ENCODE measurements at regions not wholly inside any gene's neighbourhood (a gene's known extent, or its start where the extent isn't known, plus 50 kb on each side); places are given as distances from the start of the nearest gene placed in this dataset.

DNA sequence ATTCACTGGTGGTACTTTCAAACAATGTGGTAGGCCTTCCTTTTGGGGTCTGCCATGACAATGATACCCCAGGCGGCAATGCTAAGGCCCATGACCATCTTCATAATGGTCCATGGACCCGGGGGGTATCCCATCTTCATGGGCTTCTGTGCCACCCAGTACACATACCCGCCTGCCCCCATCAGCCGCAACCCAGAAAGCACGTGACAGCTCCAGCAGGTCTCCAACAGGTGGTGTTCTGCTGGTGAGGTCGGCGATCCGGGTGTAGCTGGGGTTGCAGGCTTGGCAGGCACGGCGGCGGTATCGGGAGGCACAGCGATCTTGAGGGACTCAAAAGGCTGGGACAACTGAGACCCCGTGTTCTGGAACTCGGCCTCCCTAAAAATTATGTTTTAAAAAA is 214.5 kb downstream of the SNRPN start:
- no peak overlapping the region for H3K4me3 ChIP-seq (ENCODE audit: low read depth, low read length)
- no peak for TF ChIP-seq MYC (IDR thresholded peaks at IDR 0.05; ENCODE audit: low read depth, low read length)
- DNase-seq (ENCODE audit: low read depth), result no peak

DNA sequence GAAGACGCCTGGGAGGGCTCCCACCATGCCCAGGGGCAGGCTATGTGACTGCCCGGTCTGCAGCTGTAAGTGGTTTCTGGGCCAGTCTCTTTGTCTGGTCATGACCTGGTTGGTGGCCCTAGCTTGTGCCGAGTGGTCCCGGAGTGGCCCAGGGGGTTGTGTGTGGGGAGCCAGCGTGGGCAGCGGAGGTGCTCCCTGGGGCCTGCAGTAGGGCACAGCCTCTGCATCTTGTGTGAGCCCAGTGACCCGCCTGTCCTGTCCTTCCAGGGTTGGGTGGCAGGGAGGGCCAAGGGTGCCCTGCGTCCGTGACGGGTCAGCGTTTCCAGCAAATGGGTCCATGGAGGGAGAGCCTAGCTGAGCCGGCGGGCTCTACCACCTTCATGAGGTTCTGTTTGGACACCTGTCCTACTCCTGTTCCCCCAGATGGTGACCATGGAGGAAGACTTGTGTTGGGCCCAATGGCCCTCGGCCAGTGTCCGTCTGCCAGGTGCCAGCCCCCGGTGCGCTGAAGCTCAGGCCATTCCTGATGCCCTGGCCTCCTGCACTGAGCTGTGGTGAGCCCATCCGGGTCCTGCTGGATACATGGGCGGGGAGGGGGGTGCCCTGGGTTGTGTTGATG is 215.4 kb downstream of the SNRPN start:
- no peak for DNase-seq (ENCODE audit: low read depth)
- no peak overlapping the region for H3K4me3 ChIP-seq (ENCODE audit: low read depth, low read length)
- no peak for TF ChIP-seq POLR2A (IDR thresholded peaks at IDR 0.05; ENCODE audit: extremely low read depth, insufficient read length)
- TF ChIP-seq, protein P1, sequence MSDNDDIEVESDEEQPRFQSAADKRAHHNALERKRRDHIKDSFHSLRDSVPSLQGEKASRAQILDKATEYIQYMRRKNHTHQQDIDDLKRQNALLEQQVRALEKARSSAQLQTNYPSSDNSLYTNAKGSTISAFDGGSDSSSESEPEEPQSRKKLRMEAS (IDR thresholded peaks at IDR 0.05; ENCODE audit: low read depth, low read length), result no peak
- TF ChIP-seq MYC (IDR thresholded peaks at IDR 0.05; ENCODE audit: low read depth, low read length), result no peak
- TF ChIP-seq, protein P2, sequence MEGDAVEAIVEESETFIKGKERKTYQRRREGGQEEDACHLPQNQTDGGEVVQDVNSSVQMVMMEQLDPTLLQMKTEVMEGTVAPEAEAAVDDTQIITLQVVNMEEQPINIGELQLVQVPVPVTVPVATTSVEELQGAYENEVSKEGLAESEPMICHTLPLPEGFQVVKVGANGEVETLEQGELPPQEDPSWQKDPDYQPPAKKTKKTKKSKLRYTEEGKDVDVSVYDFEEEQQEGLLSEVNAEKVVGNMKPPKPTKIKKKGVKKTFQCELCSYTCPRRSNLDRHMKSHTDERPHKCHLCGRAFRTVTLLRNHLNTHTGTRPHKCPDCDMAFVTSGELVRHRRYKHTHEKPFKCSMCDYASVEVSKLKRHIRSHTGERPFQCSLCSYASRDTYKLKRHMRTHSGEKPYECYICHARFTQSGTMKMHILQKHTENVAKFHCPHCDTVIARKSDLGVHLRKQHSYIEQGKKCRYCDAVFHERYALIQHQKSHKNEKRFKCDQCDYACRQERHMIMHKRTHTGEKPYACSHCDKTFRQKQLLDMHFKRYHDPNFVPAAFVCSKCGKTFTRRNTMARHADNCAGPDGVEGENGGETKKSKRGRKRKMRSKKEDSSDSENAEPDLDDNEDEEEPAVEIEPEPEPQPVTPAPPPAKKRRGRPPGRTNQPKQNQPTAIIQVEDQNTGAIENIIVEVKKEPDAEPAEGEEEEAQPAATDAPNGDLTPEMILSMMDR (IDR thresholded peaks at IDR 0.05; ENCODE audit: low read depth, low read length), result no peak

DNA sequence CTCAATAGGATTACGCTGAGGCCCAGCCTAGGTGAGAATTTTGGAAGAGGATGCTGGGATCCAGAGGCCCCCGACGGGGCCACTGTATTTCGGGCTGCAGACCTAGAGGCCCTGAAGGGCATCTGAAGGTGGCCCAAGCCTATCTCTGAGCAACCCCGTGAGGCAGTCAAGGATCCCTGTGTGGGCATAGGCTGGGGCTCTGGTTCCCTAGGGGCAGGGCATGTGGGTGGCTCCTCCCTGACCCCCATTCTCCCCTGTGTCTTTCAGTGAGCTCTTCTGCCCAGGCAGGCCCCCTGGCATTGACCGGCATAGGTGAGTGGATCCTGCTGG is 216.0 kb downstream of the SNRPN start:
- TF ChIP-seq POLR2A (IDR thresholded peaks at IDR 0.05; ENCODE audit: extremely low read depth, insufficient read length), result no peak
- TF ChIP-seq MYC (IDR thresholded peaks at IDR 0.05; ENCODE audit: low read depth, low read length), result no peak
- TF ChIP-seq, protein P2 (IDR thresholded peaks at IDR 0.05; ENCODE audit: low read depth, low read length), result no peak
- TF ChIP-seq, protein P1 (IDR thresholded peaks at IDR 0.05; ENCODE audit: low read depth, low read length), result no peak
- no peak for DNase-seq (ENCODE audit: low read depth)
- no peak overlapping the region for H3K4me3 ChIP-seq (ENCODE audit: low read depth, low read length)

DNA sequence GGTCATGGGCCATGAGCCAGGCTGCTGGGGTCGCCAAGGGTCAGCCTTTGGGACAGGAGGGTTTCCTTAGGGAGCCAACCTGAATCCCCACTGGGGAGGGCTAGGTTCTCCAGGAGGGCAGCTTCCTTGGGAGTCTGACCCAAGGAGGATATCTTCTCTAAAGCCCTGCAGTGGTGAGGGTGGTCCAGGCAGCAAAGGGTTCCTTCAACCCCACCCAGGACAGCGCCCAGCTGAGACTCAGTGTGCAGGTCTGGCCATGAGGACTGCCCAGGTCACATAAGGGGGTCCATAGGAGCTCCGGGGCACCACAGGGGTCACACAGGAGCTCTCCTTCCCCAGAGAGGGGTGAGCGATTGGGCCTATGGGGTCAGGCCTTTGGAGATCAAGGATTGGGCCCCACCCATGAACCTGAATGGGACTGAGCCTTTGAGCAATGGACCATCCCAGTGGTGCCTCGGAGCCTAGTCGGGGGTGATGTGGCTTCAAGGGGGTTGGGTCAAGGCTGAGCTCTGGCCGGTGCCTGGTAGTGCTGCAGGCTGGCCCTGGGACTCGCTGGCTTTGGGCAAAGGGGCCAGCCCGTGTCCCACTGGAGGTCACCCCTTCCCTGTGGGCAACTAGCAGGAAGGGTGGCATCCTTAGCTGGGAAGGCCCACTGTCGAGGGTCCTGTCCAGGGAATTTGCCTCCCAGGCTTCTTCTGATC is 216.5 kb downstream of the SNRPN start:
- TF ChIP-seq, protein P2 (IDR thresholded peaks at IDR 0.05; ENCODE audit: low read depth, low read length), result no peak
- TF ChIP-seq, protein P1 (IDR thresholded peaks at IDR 0.05; ENCODE audit: low read depth, low read length), result no peak
- TF ChIP-seq MYC (IDR thresholded peaks at IDR 0.05; ENCODE audit: low read depth, low read length) (no peak), POLR2A (IDR thresholded peaks at IDR 0.05; ENCODE audit: extremely low read depth, insufficient read length) (no peak)
- no peak overlapping the region for H3K4me3 ChIP-seq (ENCODE audit: low read depth, low read length)
- DNase-seq (ENCODE audit: low read depth), result no peak

DNA sequence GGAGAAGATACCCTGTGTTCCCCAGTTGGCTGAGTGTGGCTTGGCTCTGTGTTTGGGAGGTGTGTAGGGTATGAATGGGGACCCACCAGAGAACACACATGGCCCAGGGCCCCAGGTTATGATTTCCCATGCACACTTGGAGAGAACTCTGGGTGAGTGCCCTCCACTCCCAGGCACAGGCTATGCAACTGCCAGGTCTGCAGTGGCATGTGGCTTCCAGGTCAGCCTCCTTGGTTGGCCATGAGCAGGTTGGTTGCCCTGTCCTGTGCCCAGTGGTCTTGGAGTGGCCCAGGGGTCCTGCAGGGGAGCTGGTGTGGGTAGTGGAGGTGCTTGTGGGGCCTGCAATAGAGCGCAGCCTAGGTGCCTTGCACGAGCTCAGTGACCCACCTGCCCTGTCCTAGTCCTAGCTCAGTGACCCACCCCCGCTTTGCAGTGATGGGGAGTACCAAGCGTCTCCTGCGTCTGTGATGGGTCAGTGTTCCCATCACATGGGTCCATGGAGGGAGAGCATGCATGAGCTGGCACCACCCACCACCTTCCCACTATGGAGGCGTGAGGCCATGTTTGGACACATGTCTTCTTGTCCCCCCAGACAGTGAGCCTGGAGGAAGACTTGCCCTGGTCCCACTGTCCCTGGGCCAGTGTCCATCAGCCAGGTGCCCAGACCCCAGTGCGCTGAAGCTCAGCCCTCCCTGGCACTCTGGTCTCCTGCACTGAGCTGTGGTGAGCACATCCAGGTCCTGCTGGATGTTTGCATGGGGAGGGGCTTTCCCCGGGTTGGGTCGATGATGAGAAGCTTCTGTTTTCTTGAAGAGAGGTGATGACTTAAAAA is 217.3 kb downstream of the SNRPN start:
- TF ChIP-seq, protein P2 (IDR thresholded peaks at IDR 0.05; ENCODE audit: low read depth, low read length), result no peak
- TF ChIP-seq, protein P1 (IDR thresholded peaks at IDR 0.05; ENCODE audit: low read depth, low read length), result no peak
- TF ChIP-seq POLR2A (IDR thresholded peaks at IDR 0.05; ENCODE audit: extremely low read depth, insufficient read length), result no peak
- TF ChIP-seq MYC (IDR thresholded peaks at IDR 0.05; ENCODE audit: low read depth, low read length), result no peak
- no peak overlapping the region for H3K4me3 ChIP-seq (ENCODE audit: low read depth, low read length)
- DNase-seq (ENCODE audit: low read depth), result no peak

DNA sequence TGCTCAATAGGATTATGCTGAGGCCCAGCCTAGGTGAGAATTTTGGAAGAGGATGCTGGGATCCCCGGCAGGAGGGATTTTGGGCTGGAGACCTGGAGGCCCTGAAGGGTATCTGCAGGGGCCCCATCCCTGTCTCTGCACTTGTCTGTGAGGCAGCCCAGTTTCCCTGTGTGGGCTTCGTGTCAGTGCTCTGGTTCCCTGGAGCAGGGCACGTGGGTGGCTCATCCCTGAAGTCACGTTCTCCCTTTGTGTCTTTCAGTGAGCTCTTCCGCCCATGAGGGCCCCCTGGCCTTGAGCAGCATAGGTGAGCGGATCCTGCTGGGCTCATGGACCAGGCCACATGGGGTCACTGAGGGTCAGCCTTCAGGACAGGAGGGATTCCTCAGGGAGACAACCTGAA is 217.9 kb downstream of the SNRPN start:
- TF ChIP-seq, protein P2 (IDR thresholded peaks at IDR 0.05; ENCODE audit: low read depth, low read length), result no peak
- TF ChIP-seq MYC (IDR thresholded peaks at IDR 0.05; ENCODE audit: low read depth, low read length) (no peak), POLR2A (IDR thresholded peaks at IDR 0.05; ENCODE audit: extremely low read depth, insufficient read length) (no peak)
- TF ChIP-seq, protein P1 (IDR thresholded peaks at IDR 0.05; ENCODE audit: low read depth, low read length), result no peak
- H3K4me3 ChIP-seq (ENCODE audit: low read depth, low read length), result no peak overlapping the region
- no peak for DNase-seq (ENCODE audit: low read depth)

Measured in NB4 (cell line).